HPDE6-E6E7 (cell line): ENCODE measurements at regions not wholly inside any gene's neighbourhood (a gene's known extent, or its start where the extent isn't known, plus 50 kb on each side); places are given as distances from the start of the nearest gene placed in this dataset.
"Not testable (repeated sequence)": the region's sequence is repeated elsewhere in the genome, so short reads cannot be mapped to it uniquely, and the experiment has no call there.

Experiments used
- DNase-seq: peaks from one replicate; pipeline ENCODE4 v3.0.0; 2011; ENCODE audit warnings: missing footprints; ENCODE audit errors: extremely low spot score

- no peak for DNase-seq
Observed at GRCh38 chr6:63478734-63479133, 93.5 kb upstream of the LOC128125822 start.

- DNase-seq: no peak
Observed at GRCh38 chr6:63486196-63486595, 86.1 kb upstream of the LOC128125822 start.

GRCh38 chr6:63487103-63487813 is 85.0 kb upstream of the LOC128125822 start:
- DNase-seq: no peak

GRCh38 chr6:63491119-63491518 is 81.2 kb upstream of the LOC128125822 start:
- no peak for DNase-seq

- no peak for DNase-seq
Observed at GRCh38 chr6:63492476-63492875, 79.8 kb upstream of the LOC128125822 start.

- DNase-seq: no peak
Observed at GRCh38 chr6:63493557-63493956, 78.7 kb upstream of the LOC128125822 start.

- no peak for DNase-seq
Observed at GRCh38 chr6:63496361-63496804, 75.9 kb upstream of the LOC128125822 start.

GRCh38 chr6:63502156-63502555 is 70.1 kb upstream of the LOC128125822 start:
- no peak for DNase-seq

- DNase-seq: no peak
Observed at GRCh38 chr6:63503199-63503598, 69.1 kb upstream of the LOC128125822 start.

GRCh38 chr6:63504777-63505384 is 67.4 kb upstream of the LOC128125822 start:
- DNase-seq: no peak

GRCh38 chr6:63507096-63507495 is 65.2 kb upstream of the LOC128125822 start:
- DNase-seq: no peak

GRCh38 chr6:63509652-63510352 is 62.5 kb upstream of the LOC128125822 start:
- no peak for DNase-seq

GRCh38 chr6:63510353-63510686 is 62.0 kb upstream of the LOC128125822 start:
- DNase-seq: no peak

- DNase-seq: no peak
Observed at GRCh38 chr6:63510849-63511248, 61.4 kb upstream of the LOC128125822 start.

- DNase-seq: no peak
Observed at GRCh38 chr6:63514488-63515173, 57.6 kb upstream of the LOC128125822 start.

- not testable (repeated sequence) for DNase-seq
Observed at GRCh38 chr6:63515227-63515626, 57.1 kb upstream of the LOC128125822 start.

GRCh38 chr6:63516186-63516944 is 55.9 kb upstream of the LOC128125822 start:
- no peak for DNase-seq

- no peak for DNase-seq
Observed at GRCh38 chr6:63517221-63517620, 55.1 kb upstream of the LOC128125822 start.

GRCh38 chr6:63521475-63522210 is 50.6 kb upstream of the LOC128125822 start:
- no peak for DNase-seq
